Ishikawa (cell line): ENCODE measurements at regions not wholly inside any gene's neighbourhood (a gene's known extent, or its start where the extent isn't known, plus 50 kb on each side); places are given as distances from the start of the nearest gene placed in this dataset.

Experiments
- CEBPB ChIP-seq: IDR thresholded peaks from 2 replicates; pipeline ENCODE4 v1.6.1; 2012
- CREB1 ChIP-seq: IDR thresholded peaks from 2 replicates; pipeline ENCODE4 v1.6.1; 2012; ENCODE audit warnings: low read depth
- EGR1 ChIP-seq: IDR thresholded peaks from 2 replicates; pipeline ENCODE4 v1.6.1; 2012
- EP300 ChIP-seq: IDR thresholded peaks from 2 replicates; pipeline ENCODE4 v1.6.1; 2012; ENCODE audit warnings: borderline replicate concordance
- FOXM1 ChIP-seq: IDR thresholded peaks from 2 replicates; pipeline ENCODE4 v1.6.1; 2012; ENCODE audit warnings: low read depth, borderline replicate concordance
- MAX ChIP-seq: IDR thresholded peaks from 2 replicates; pipeline ENCODE4 v1.6.1; 2012
- NFIC ChIP-seq: IDR thresholded peaks from 2 replicates; pipeline ENCODE4 v1.6.1; 2012
- RAD21 ChIP-seq: IDR thresholded peaks from 2 replicates; pipeline ENCODE4 v1.6.1; 2012; ENCODE audit warnings: low read depth
- TAF1 ChIP-seq: IDR thresholded peaks from 2 replicates; pipeline ENCODE4 v1.6.1; 2012; ENCODE audit warnings: low read depth, mild to moderate bottlenecking
- TCF12 ChIP-seq: IDR thresholded peaks from 2 replicates; pipeline ENCODE4 v1.6.1; 2012; ENCODE audit warnings: low read depth
- TEAD4 ChIP-seq: IDR thresholded peaks from 2 replicates; pipeline ENCODE4 v1.6.1; 2012
- YY1 ChIP-seq: IDR thresholded peaks from 2 replicates; pipeline ENCODE4 v1.6.1; 2012; ENCODE audit warnings: low read depth
- ZBTB7A ChIP-seq: IDR thresholded peaks from 2 replicates; pipeline ENCODE4 v1.6.1; 2012; ENCODE audit warnings: low read depth
- TF ChIP-seq, protein P1 (sequence below): IDR thresholded peaks from 2 replicates; pipeline ENCODE4 v1.6.1; 2012
- TF ChIP-seq, protein P2 (sequence below): IDR thresholded peaks from 2 replicates; pipeline ENCODE4 v1.6.1; 2012; ENCODE audit warnings: low read depth, mild to moderate bottlenecking

DNA sequence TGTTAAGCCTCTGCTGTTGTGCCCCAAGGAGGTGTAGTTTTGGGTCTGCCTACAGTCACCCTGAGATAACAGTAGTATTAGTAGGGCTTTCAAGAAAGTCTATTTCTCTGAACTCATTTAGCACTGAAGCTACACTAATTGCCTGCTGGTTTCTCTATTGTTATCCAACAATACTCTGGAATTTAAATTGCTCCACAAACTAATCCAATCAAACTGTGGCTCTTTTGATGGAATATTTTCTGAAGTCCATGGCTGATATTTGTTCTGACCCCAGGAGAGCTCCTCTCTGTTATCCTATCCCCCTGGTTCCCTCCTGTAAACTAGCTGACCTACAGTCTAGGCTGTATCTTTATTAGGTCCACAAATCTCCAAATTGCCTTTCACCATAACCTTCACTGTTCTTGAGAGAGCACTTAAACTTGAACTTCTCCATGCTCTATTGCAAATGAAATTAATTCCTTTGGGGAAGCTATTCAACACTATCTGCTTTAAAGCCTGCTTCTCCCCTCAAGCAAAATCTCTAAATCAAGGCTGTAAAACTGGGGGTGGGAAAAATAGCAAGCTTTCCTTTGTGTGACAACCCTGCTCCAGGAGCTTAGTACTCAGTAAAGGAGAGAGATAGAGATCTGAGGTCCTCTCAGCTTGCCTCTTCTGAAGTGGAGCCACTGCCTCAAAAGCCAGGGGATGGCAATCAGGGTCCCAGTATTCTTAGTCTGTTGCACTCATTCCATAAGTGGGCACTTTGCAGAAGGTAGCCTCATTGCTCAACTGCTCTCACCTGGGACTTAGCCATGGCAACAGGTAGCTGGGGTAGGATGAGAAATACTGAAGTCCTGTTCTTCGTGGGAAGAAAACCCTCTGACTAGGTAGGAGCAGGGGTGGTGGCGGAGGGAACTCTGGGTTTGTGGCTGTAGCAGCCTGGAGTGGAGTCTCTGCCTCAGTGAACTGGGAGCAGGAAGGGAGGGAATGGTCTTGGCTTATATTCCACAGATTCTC, 110.9 kb downstream of the MACIR start:
- TF ChIP-seq, protein P1, sequence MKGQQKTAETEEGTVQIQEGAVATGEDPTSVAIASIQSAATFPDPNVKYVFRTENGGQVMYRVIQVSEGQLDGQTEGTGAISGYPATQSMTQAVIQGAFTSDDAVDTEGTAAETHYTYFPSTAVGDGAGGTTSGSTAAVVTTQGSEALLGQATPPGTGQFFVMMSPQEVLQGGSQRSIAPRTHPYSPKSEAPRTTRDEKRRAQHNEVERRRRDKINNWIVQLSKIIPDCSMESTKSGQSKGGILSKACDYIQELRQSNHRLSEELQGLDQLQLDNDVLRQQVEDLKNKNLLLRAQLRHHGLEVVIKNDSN = no peak
- TF ChIP-seq YY1 (no peak), EGR1 (no peak), TCF12 (no peak), FOXM1 (no peak), CEBPB (no peak), NFIC (no peak), RAD21 (no peak), ZBTB7A (no peak), TAF1 (no peak), TEAD4 (no peak), EP300 (no peak)
- TF ChIP-seq, protein P2, sequence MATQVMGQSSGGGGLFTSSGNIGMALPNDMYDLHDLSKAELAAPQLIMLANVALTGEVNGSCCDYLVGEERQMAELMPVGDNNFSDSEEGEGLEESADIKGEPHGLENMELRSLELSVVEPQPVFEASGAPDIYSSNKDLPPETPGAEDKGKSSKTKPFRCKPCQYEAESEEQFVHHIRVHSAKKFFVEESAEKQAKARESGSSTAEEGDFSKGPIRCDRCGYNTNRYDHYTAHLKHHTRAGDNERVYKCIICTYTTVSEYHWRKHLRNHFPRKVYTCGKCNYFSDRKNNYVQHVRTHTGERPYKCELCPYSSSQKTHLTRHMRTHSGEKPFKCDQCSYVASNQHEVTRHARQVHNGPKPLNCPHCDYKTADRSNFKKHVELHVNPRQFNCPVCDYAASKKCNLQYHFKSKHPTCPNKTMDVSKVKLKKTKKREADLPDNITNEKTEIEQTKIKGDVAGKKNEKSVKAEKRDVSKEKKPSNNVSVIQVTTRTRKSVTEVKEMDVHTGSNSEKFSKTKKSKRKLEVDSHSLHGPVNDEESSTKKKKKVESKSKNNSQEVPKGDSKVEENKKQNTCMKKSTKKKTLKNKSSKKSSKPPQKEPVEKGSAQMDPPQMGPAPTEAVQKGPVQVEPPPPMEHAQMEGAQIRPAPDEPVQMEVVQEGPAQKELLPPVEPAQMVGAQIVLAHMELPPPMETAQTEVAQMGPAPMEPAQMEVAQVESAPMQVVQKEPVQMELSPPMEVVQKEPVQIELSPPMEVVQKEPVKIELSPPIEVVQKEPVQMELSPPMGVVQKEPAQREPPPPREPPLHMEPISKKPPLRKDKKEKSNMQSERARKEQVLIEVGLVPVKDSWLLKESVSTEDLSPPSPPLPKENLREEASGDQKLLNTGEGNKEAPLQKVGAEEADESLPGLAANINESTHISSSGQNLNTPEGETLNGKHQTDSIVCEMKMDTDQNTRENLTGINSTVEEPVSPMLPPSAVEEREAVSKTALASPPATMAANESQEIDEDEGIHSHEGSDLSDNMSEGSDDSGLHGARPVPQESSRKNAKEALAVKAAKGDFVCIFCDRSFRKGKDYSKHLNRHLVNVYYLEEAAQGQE = no peak

DNA sequence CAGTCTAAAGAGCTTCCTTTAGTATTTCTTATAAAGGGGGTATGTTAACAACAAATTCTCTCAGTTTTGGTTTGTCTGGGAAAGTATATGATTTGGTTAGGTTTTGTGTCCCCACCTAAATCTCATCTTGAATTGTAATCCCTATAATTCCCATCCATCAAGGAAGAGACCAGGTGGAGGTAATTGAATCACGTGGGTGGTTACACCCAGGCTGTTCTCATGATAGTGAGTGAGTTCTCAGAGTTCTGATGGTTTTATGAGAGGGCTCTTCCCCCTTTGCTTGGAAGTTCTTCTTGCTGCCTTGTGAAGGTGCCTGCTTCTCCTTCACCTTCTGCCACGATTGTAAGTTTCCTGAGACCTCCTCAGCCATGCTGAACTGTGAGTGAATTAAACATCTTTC, 109.1 kb downstream of the MACIR start:
- no peak for TF ChIP-seq MAX
- TF ChIP-seq RAD21 = no peak
- TF ChIP-seq CEBPB = no peak
- TF ChIP-seq, protein P1 = no peak
- TF ChIP-seq, protein P2 = no peak
- no peak for TF ChIP-seq ZBTB7A

- no peak for TF ChIP-seq NFIC
- TF ChIP-seq YY1 = no peak
- TF ChIP-seq RAD21 = no peak
- TF ChIP-seq TAF1 = no peak
- no peak for TF ChIP-seq TEAD4
Measured at GRCh38 chr5:103366918-103367549, 108.5 kb downstream of the MACIR start.

DNA sequence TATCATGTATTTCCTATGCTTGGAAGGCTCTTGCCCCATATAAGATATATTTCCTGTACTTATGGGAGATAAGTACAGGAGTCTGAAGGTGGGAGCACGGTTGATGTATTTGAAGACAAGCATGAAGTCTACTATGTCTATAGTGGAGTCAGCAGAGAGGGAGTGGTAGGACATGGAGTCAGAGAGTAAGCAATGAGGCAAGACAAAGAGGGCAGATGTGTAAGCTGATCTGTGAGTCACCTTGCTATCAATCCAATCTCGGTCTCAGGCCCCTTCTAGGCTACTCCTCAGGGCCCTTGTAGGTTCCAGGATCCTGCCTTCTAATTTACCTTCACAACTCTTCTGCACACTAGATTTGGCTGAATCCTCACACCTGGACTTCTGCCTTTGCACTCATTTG, 105.5 kb downstream of the MACIR start:
- TF ChIP-seq, protein P2 = no peak
- TF ChIP-seq MAX (no peak), NFIC (no peak), TEAD4 (no peak), CEBPB (no peak), RAD21 (no peak), EP300 (no peak), ZBTB7A (no peak), EGR1 (no peak), YY1 (no peak), FOXM1 (no peak), TAF1 (no peak), TCF12 (no peak), CREB1 (no peak)
- TF ChIP-seq, protein P1 = no peak
